Skin of body (tissue), 1 donor: ENCODE measurements at regions not wholly inside any gene's neighbourhood (a gene's known extent, or its start where the extent isn't known, plus 50 kb on each side); places are given as distances from the start of the nearest gene placed in this dataset.
"Not testable (repeated sequence)": the region's sequence is repeated elsewhere in the genome, so short reads cannot be mapped to it uniquely, and the experiment has no call there.

Source experiments
- DNase-seq: peaks from one replicate; lab custom pipeline; 2025; lab: John Stamatoyannopoulos, UW

DNA sequence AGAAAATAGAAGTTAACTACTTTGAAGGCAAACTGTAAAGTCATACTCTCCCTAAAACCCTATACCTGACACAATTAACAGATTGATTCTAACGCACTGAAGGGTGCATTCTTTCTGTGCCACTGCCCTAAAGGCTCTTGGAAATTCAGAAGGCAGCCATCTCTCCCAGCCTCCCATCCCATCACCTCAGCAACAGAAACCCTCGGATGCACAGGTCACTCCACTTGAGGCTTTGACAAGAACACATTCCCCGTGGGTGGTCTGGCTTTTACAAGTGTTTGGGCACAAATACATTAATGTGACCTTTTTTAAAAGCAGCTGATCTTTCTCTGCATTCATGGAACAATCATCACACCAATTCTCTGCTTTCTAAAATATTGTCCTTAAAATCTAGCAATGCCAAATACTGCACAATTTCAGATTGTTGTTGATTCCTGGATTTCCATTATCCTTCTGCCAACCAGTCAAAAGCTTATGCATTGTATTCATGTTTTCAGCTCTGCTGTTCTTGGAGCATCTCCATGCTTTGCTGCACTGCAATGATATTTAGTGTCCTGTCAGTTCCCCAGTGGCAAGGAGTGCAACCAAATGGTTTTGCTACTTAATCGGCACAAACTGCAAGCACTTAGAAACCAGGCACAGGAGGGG is 175.6 kb downstream of the TMEM161B start:
- no peak for DNase-seq

DNA sequence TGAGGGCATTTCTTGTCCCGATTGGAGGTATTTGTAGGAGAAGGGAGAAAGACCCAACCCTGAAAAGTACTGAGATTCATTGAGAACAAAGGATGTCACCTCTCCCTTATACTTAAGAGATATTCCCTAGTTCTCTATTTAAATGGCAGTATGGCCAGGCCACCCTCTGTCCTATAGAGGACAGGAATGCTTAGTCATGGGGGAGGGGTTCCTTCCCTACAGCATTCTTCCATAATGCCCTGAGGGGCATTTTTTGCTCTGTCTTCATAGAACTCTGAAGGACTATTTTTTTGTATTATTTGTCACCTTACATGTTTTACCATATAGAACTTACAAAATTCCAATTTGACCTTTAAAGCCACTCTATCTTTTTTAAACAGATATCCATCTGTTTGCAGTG is 176.3 kb downstream of the TMEM161B start:
- DNase-seq = no peak

DNA sequence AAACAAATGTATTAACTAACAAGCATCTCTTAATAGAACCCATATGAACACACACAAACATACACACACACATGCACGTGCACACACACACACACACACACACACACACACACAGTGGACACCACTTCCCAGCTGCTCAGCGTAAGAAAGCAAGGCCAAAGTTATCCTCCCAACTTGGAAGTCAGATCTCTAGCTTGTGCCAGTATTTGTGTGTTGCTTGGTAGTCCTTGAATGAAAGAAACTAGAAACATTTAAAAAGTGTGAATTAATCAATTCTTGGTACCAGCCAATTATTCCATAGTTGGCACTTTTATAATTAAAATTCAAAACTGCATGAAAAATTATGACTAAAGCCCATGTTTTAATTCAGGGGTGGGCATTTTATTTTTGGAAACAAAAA is 178.1 kb downstream of the TMEM161B start:
- no peak for DNase-seq

DNA sequence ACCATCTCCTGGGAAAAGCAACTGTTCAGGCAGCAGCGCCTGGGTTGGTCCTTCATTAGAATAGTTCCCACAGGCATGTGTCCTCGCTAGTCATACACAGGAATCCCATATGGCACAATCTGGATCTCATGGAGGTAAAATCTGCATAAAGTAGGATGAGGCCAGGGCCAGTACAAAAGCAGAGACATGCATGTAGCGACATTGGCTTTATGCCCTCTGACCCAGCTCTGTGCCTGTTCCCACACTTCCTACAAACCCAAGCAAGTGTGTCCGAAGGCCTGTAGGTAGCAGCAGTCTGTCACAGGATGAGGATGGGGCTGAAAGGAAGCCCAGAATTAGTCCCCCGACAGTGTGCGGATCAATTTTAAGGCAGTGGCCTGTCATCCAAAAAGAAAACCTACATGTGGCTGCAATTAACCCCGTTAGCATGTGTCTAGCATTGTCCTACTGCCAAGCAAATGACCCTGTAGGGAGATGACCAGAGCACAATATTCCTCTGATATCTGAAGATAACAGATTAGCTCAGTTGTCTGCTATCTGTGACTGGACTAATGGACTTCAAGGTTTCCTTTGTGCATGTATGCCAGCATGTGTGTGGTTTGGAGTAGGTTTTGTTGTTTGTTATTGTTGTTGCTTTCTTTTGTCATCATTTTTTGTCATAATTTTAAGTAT is 178.8 kb downstream of the TMEM161B start:
- DNase-seq = no peak

DNA sequence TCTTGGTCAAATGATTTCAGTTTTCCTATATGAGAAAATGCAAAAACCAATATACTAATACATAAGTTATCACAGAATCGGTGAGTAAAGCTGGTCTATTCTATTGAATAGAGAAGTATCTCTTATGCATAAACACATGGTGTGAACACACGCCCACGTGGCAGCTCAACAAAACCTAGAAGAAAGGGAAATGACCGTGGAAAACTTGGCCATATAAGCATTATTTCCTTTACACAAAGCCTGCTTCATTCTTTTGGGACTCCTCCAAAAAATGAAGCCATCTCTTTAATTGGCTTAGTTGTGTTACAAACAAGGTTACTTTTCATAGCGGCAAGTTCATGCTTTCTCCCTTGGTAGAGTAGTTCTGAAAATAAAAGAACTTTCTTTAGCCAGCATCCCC is 183.2 kb downstream of the TMEM161B start:
- DNase-seq = no peak

DNA sequence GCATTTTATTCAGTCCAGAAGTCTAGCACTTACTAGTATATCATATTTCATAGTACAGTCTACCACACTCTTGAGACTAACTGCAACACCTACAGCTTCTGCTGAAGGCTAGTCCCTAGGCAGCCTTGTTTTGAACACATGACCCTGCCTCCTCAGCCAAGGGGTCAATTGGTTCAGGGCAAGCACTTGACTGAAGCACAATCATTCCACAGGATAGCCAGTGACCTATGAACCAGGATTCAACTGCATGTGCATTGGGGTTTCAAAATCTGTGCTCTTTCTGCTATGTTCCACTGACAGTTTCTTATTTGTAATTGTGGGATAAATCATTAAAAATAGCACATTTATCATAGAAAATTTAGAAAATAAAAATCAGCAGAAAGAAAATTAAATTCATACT is 186.8 kb downstream of the TMEM161B start:
- no peak for DNase-seq

- no peak for DNase-seq
These were observed 204.8 kb downstream of the TMEM161B start for GRCh38 chr5:88063813-88064212.

- no peak for DNase-seq
These were observed 208.5 kb downstream of the TMEM161B start for GRCh38 chr5:88060194-88060593.

- no peak for DNase-seq
These were observed 210.0 kb downstream of the TMEM161B start for GRCh38 chr5:88058625-88059024.

DNA sequence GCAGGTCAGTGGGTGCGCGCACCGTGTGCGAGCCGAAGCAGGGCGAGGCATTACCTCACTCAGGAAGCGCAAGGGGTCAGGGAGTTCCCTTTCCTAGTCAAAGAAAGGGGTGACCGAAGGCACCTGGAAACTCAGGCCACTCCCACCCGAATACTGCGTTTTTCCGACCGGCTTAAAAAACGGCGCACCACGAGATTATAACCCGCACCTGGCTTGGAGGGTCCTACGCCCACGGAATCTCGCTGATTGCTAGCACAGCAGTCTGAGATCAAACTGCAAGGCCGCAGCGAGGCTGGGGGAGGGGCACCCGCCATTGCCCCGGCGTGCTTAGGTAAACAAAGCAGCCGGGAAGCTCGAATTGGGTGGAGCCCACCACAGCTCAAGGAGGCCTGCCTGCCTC is 216.2 kb downstream of the TMEM161B start:
- DNase-seq = not testable (repeated sequence)

DNA sequence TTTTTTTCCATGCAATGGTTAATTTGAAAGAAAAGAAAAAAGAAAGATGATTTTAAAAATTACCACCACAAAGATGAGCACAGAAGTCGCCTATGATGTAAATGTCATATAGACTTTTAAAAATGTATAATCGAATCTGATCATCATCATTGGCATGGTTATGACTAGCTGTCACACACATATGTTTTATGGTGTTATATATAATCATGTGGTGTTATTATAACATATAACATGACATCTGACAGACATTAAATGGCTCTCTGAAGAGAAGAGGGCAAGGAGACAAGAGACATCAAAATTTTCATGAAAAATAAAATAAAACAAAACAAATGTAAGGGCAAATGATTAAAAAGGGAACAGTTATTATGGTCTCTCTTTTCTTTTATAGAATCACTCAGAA is 217.5 kb downstream of the TMEM161B start:
- no peak for DNase-seq

GRCh38 chr5:88049737-88050136 is 218.9 kb downstream of the TMEM161B start:
- DNase-seq = no peak

- no peak for DNase-seq
These were observed 219.5 kb downstream of the TMEM161B start for GRCh38 chr5:88049156-88049555.

GRCh38 chr5:88045931-88046461 is 222.6 kb downstream of the TMEM161B start:
- no peak for DNase-seq

- DNase-seq = no peak
These were observed 223.5 kb downstream of the TMEM161B start for GRCh38 chr5:88045165-88045564.

DNA sequence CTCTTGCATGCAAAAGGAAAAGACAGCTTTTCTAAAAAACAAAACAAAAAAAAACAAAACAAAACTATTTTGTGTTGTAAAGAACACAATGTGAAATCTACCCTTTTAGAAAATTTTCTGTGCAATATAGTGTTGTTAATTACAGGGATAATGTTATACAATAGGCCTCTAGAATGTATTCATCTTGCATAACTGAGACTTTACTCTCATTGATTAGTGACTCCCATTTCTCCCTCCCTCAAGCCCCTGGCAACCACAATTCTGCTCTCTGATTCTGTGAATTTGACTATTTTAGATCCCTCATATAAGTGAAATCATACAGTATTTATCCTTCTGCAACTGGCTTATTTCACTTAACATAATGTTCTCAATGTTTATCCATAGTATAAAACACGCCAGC is 234.1 kb downstream of the TMEM161B start:
- no peak for DNase-seq

GRCh38 chr5:88033191-88033590 is 235.5 kb downstream of the TMEM161B start:
- no peak for DNase-seq

GRCh38 chr5:88029011-88029410 is 239.6 kb downstream of the TMEM161B start:
- DNase-seq = no peak

DNA sequence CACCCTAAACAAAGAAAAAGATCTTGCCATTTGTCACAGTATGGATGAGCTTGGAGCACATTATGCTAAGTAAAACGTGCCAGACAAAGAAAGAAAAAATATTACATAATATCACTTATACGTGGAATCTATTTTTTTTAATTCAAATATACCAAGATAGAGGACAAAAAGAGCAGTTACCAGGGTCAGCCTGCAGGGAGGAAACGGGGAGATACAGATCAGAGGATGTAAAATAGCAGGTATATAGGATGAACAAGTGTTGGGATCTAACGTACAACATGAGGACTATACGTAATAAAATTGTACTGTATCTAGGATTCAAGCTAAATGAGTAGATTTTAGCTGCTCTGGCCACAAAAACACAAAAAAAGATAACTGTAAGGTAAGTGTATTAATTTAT is 247.5 kb downstream of the TMEM161B start:
- DNase-seq = no peak

- DNase-seq = not testable (repeated sequence)
These were observed 253.7 kb downstream of the TMEM161B start for GRCh38 chr5:88014984-88015383.

DNA sequence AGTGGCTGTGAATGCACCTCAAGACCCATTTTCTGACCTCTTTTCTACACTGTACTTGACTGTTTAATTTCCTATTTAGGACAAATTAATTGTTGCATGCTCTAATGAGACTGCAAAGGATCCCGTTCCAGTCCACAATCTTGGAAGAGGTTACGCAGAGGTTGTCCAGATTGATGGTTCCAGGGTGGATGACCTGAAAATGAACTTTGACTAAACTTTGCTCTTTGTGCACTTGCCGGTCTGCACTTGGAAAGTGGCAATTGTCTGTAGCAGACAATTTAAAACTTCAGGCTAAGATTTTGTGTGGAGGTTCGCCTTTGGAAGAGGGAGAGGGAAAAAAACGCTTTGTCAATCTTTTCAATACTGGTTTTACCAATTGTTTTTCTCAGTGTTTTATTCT is 267.8 kb downstream of the TMEM161B start:
- DNase-seq = no peak

DNA sequence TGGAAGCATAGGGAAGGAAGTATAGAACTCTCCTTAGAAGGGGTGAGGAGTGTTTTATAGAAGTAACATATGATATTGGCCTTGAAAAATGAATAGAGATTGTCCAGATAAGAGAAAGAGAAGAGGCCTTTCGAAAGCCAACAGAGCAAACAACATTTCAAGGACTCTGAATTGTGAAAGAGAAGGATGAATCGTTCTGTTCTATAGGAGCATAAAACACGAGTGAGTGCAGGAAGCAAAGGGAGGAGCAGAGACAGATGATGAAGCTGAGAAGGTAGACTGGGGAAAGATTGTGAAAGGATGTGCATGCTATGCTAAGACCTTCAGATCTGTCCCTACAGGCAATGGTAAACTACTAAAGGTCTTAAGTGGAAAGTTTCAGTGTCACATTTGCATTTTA is 271.0 kb downstream of the TMEM161B start:
- DNase-seq = no peak

DNA sequence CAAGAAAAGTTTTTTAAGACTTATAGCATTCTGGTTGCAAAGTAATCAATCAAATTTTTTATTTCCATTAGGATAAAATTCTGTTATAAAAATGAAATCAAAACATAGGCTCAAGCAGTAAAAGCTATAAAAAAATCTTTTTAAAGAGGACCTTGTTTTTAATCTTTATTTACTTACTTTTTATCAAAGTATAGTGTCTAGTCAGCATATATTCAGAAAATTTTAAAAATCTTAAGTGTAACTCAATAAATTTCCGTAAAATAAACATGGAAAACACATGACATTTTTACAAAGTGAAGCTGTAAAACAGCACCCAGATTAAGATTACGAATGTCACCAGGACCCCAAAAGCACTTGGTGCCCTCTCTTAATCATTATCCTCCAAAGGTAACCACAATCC is 302.4 kb downstream of the TMEM161B start:
- no peak for DNase-seq
